ENCODE measurements at regions not wholly inside any gene's neighbourhood (a gene's known extent, or its start where the extent isn't known, plus 50 kb on each side); places are given as distances from the start of the nearest gene placed in this dataset.

DNA sequence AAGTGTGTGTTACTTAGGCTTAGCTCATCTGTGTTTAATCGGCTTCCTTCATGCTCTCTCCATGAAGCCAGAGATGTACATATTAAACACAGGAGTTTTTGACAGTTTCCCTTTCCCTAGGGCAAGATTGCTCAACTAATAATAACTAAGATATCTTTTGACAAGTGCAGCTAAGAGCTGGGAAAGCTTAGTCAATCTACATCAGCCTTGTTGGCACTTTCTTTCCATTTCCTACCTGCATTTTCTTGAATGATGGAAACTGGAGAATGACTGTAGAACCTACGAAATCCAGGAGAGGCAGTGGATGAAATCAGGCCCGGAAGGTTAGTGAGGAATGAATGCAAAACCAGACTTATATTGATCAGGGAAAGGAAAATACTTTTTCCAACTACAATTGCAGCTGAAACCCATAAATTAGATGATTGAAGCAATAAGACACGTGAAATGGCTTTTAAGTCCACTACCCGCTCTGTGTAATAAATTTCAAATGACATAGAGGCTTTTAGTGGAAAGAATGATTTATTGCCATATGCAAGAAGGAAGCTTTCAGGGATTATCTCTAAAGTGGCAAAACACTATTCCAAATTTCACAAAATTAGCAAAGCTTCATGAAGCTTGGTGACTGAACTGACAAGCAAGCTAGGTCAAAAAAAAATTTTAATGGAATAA lies 237.2 kb upstream of the ID4 start:
- TF ChIP-seq, protein P1, sequence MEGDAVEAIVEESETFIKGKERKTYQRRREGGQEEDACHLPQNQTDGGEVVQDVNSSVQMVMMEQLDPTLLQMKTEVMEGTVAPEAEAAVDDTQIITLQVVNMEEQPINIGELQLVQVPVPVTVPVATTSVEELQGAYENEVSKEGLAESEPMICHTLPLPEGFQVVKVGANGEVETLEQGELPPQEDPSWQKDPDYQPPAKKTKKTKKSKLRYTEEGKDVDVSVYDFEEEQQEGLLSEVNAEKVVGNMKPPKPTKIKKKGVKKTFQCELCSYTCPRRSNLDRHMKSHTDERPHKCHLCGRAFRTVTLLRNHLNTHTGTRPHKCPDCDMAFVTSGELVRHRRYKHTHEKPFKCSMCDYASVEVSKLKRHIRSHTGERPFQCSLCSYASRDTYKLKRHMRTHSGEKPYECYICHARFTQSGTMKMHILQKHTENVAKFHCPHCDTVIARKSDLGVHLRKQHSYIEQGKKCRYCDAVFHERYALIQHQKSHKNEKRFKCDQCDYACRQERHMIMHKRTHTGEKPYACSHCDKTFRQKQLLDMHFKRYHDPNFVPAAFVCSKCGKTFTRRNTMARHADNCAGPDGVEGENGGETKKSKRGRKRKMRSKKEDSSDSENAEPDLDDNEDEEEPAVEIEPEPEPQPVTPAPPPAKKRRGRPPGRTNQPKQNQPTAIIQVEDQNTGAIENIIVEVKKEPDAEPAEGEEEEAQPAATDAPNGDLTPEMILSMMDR (IDR thresholded peaks at IDR 0.05; ENCODE audit: low read depth, low read length, poor library complexity, severe bottlenecking) = no peak
- TF ChIP-seq EZH2phosphoT487 (IDR thresholded peaks at IDR 0.05; ENCODE audit: borderline replicate concordance, low read length) = no peak
